HG02623 (cell line): ENCODE measurements at regions not wholly inside any gene's neighbourhood (a gene's known extent, or its start where the extent isn't known, plus 50 kb on each side); places are given as distances from the start of the nearest gene placed in this dataset.
"Not testable (repeated sequence)": the region's sequence is repeated elsewhere in the genome, so short reads cannot be mapped to it uniquely, and the experiment has no call there.

ENCODE experiments used
- ATAC-seq: cut with Tn5 transposase; IDR thresholded peaks from one replicate; pipeline ENCODE4 v1.9.1; 2021; ENCODE audit warnings: moderate library complexity; ENCODE audit not compliant: unreplicated experiment

- ATAC-seq: no peak
These were observed 151.5 kb downstream of the KCNJ2 start for GRCh38 chr17:70320673-70321345.

DNA sequence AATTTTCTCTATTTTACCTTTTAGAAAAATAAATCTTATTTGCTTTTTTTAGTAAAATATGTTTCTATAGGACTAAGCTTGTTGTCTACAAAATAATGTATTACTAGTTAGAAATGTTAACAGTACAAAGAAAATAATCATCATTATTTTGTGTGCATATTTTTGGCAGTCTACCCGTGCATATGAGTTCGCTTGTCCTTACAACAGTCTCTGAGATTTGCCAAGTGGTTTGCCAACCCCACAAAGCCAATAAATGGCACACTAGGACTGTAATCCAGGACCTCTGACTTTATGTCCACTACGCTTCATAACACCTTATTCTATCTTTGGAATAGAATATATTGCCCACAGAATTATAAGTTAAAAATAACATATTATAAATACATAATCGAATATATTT is 152.0 kb downstream of the KCNJ2 start:
- ATAC-seq: no peak

GRCh38 chr17:70323269-70323668 is 153.9 kb downstream of the KCNJ2 start:
- no peak for ATAC-seq

DNA sequence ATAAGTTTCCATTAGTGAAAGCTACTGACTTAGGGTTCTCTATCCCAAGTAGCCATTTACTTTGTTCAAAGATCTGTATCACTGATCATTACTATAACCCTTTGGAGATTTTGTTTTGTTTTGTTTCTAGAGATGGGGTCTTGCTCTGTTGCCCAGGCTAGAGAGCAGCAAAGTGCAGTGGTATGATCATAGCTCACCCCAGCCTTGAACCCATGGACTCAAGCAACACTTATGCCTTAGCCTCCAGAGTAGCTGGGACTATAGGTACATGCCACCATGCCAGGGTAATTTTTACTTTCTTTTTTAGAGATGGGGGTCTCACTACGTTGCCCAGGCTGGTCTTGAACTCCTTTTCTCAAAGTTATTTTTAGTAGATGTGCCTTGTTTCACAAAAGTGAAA is 154.7 kb downstream of the KCNJ2 start:
- no peak for ATAC-seq

- ATAC-seq: no peak
These were observed 157.9 kb downstream of the KCNJ2 start for GRCh38 chr17:70327279-70327678.

DNA sequence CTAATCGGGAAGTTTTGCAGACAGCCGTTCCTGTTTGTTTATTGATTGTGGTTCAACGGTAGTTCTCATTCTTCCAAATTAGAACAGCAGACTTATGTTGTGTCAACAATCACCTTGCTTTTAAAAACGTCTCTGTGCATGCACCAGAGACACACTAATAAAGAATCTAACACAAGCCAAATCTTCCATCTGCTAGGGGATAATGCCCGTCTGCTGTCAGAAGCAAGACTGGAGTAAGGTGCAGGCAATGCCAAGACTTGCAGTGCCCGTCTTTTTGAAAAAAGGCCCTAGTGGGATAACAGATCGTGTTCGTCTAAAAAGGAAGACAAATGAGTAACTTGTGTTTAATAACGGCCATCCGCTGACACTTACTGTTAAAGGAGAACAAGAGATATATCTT is 158.4 kb downstream of the KCNJ2 start:
- no peak for ATAC-seq

DNA sequence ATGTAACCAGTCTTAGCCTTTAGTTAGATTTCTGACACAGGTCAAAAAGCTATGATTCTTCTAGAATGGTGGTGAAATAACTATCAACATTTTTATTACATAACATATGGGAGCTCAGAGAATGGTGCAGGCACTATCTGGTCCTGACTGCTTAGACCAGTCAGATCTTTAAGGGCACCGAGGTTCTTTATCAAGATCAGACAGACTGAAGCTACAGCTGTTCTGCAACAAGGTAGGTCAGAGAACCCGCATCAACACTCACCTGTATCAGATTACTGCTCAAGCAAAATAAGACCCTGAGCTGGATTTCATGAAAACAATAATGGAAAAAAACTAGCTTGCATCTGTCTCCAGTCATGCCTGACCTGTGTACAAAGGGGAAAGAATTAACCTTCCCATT is 160.4 kb downstream of the KCNJ2 start:
- ATAC-seq: no peak

DNA sequence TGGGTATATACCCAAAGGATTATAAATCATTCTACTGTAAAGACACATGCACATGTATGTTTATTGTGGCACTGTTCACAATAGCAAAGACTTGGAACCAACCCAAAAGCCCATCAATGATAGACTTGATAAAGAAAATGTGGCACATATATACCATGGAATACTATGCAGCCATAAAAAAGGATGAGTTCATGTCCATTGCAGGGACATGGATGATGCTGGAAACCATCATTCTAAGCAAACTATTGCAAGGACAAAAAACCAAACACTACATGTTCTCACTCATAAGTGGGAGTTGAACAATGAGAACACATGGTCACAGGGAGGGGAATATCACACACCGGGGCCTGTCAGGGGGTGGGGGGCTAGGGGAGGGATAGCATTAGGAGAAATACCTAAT is 161.7 kb downstream of the KCNJ2 start:
- not testable (repeated sequence) for ATAC-seq

GRCh38 chr17:70332356-70333210 is 163.3 kb downstream of the KCNJ2 start:
- ATAC-seq: no peak

- ATAC-seq: no peak
These were observed 167.1 kb downstream of the KCNJ2 start for GRCh38 chr17:70336411-70336810.

DNA sequence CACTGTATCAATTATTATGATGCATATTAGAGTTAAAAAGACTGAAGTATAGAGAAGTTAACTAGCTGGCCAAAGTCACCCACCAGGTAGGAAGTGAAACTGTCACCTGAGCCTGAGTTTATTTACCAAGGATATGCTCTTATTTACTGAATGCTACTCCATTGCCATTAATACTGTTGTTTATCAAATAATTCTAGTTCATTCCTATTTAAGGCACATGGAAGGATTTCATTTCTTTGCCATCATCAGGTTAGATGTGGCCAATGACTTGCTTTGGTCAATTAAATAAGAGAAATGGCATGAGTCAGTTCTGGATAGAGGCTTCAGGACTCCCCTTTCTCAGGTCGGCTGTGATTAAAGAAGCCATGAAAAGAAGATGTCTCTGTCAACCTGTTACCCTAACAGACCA is 169.6 kb downstream of the KCNJ2 start:
- no peak for ATAC-seq

DNA sequence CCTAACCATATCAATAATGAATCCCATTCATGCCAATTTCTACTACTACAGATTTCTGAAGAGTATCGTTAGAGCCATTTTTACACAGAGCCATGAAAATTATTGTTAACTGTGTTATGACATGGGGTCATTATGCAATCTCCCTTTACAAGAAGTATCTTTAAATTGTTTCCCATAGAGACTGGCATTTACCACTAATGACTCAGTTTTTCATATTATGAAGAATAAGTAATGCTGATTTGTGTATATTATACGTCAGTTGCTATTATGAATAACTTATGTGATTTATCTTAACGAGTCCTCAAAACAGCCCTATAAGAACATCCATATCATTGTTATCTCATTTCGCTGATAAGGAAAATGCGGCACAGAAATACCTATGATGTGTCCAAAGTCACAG is 173.8 kb downstream of the KCNJ2 start:
- no peak for ATAC-seq

GRCh38 chr17:70344386-70345060 is 175.2 kb downstream of the KCNJ2 start:
- no peak for ATAC-seq

- ATAC-seq: no peak
These were observed 175.7 kb downstream of the KCNJ2 start for GRCh38 chr17:70345061-70345460.

- no peak for ATAC-seq
These were observed 183.5 kb downstream of the KCNJ2 start for GRCh38 chr17:70352834-70353233.

- ATAC-seq: peak; percentile 52
These were observed 184.2 kb downstream of the KCNJ2 start for GRCh38 chr17:70353408-70354092.

DNA sequence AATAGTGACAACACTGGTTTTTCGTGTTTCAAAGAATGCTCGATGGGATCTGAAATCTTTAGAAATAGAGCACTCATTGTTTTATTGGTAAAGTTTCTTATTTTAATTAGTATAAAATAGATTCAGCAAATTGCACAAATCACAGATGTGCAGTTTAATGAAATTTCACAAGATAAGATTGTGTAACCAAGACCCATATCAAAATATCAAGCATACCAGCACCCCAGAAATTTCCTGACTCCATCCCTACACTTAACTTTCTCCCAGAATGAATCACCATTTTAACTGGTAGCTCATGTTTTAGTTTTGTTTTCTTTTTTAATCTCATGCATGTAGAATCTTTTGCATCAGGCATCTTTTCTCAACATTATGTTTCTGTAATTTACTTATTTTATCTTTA is 185.9 kb downstream of the KCNJ2 start:
- no peak for ATAC-seq

- ATAC-seq: no peak
These were observed 187.9 kb downstream of the KCNJ2 start for GRCh38 chr17:70357190-70357589.

GRCh38 chr17:70365091-70365583 is 195.8 kb downstream of the KCNJ2 start:
- ATAC-seq: peak; percentile 88

DNA sequence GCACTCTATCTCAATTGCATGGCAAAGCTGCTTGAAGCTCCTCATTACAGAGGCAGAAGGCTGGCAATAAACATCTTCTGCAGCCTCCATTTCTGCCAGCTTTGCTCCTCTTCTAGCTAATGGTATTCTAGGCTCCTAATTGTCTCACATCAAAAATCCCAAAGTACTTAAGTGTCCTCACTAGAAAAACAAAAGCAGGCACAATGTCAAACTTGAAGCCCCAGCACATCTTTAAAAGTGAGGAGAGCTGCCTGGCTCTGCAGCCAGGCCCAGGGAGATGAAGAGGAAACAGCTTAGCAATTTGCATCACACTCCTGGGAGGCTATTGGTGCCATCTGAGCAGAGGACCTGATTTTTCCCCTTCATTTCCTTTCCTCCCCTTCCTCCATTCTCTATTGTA is 197.1 kb downstream of the KCNJ2 start:
- ATAC-seq: no peak

GRCh38 chr17:70368011-70368410 is 198.7 kb downstream of the KCNJ2 start:
- no peak for ATAC-seq
